GM23338 (cell line): ENCODE measurements at regions not wholly inside any gene's neighbourhood (a gene's known extent, or its start where the extent isn't known, plus 50 kb on each side); places are given as distances from the start of the nearest gene placed in this dataset.

ENCODE experiments used
- ATAC-seq: fragments of 200-7000 bp; cut with Tn5 transposase; 3 replicates; pipeline ENCODE4 v1.9.1; 2020
- DNase-seq: peaks from one replicate; pipeline ENCODE4 v3.0.0-alpha.2; 2015; ENCODE audit warnings: low spot score
- H2AFZ ChIP-seq: fragments of 200-600 bp; sonication (generic); 2 replicates; pipeline ENCODE4 v1.8.0; 2016; ENCODE audit warnings: antibody characterized with exemption, mild to moderate bottlenecking, moderate library complexity
- H3F3A ChIP-seq: fragments of 200-600 bp; sonication (generic); replicated peaks from 2 replicates; pipeline ENCODE4 v1.8.0; 2017; ENCODE audit warnings: antibody characterized with exemption, mixed run types, low read depth
- H3K27ac ChIP-seq: fragments of 200-600 bp; sonication (generic); 2 replicates; pipeline ENCODE4 v1.6.1; 2016; ENCODE audit warnings: low read depth
- H3K27me3 ChIP-seq: fragments of 200-600 bp; sonication (generic); 2 replicates; pipeline ENCODE4 v1.8.0; 2016; ENCODE audit warnings: mild to moderate bottlenecking, mixed run types, moderate library complexity; ENCODE audit not compliant: insufficient read depth
- H3K36me3 ChIP-seq: fragments of 200-600 bp; sonication (generic); 2 replicates; pipeline ENCODE4 v1.8.0; 2016; ENCODE audit warnings: mild to moderate bottlenecking; ENCODE audit not compliant: insufficient read depth
- H3K4me1 ChIP-seq: fragments of 200-600 bp; sonication (generic); 2 replicates; pipeline ENCODE4 v1.8.0; 2016; ENCODE audit warnings: mild to moderate bottlenecking, moderate library complexity; ENCODE audit not compliant: insufficient read depth
- H3K4me2 ChIP-seq: fragments of 200-600 bp; sonication (generic); 2 replicates; pipeline ENCODE4 v1.7.1; 2017; ENCODE audit warnings: mixed run types
- H3K4me3 ChIP-seq: fragments of 200-600 bp; sonication (generic); 2 replicates; pipeline ENCODE4 v1.6.1; 2016; ENCODE audit warnings: mixed run types
- H3K79me2 ChIP-seq: fragments of 200-600 bp; sonication (generic); replicated peaks from 2 replicates; pipeline ENCODE4 v1.8.0; 2017; ENCODE audit warnings: mild to moderate bottlenecking; ENCODE audit not compliant: insufficient read depth
- H3K9me2 ChIP-seq: fragments of 200-600 bp; sonication (generic); 2 replicates; pipeline ENCODE4 v1.8.0; 2017; ENCODE audit not compliant: insufficient read depth
- H4K20me1 ChIP-seq: fragments of 200-600 bp; sonication (generic); replicated peaks from 2 replicates; pipeline ENCODE4 v1.8.0; 2017; ENCODE audit warnings: mild to moderate bottlenecking; ENCODE audit not compliant: insufficient read depth
- H3K27ac Mint-ChIP-seq: 2 replicates; pipeline ENCODE4 v1.8.0; 2020; ENCODE audit warnings: inconsistent platforms, mild to moderate bottlenecking, moderate library complexity, mixed read lengths
- H3K27me3 Mint-ChIP-seq: 3 replicates; pipeline ENCODE4 v1.8.0; 2022; ENCODE audit warnings: low read depth, mild to moderate bottlenecking, moderate library complexity, mixed read lengths, inconsistent platforms; ENCODE audit not compliant: insufficient read depth, poor library complexity
- H3K36me3 Mint-ChIP-seq: 3 replicates; pipeline ENCODE4 v1.8.0; 2021; ENCODE audit warnings: low read depth, mild to moderate bottlenecking, inconsistent platforms, moderate library complexity, mixed read lengths
- H3K4me1 Mint-ChIP-seq: 3 replicates; pipeline ENCODE4 v1.8.0; 2020; ENCODE audit warnings: mild to moderate bottlenecking, inconsistent platforms, mixed read lengths
- H3K4me3 Mint-ChIP-seq: 3 replicates; pipeline ENCODE4 v1.8.0; 2021; ENCODE audit warnings: moderate library complexity, mild to moderate bottlenecking, inconsistent platforms, mixed read lengths
- H3K9me3 Mint-ChIP-seq: 3 replicates; pipeline ENCODE4 v1.8.0; 2020; ENCODE audit warnings: moderate library complexity, mild to moderate bottlenecking, inconsistent platforms, mixed read lengths
- CREB1 ChIP-seq: fragments of 250-450 bp; sonication (Bioruptor Pico); IDR thresholded peaks from 2 replicates; pipeline ENCODE4 v1.5.0; 2020; ENCODE audit warnings: low read depth, mild to moderate bottlenecking, moderate library complexity
- CTCF ChIP-seq, 2 experiments: fragments of 200-600 bp in 1 of 2; sonication (generic) in 1 of 2; conservative IDR thresholded peaks; 2 replicates each; pipeline versions ENCODE4 v1.5.1 to v1.6.1; 2016 to 2017; ENCODE audit warnings: antibody characterized with exemption in 2 of 2, low read depth in 2 of 2, mild to moderate bottlenecking in 2 of 2, moderate library complexity in 1 of 2
- EZH2 ChIP-seq: fragments of 200-600 bp; sonication (generic); IDR thresholded peaks from one replicate; pipeline ENCODE4 v1.8.0; 2017; ENCODE audit warnings: antibody characterized with exemption, mild to moderate bottlenecking, low read depth; ENCODE audit not compliant: unreplicated experiment
- NANOG ChIP-seq: IDR thresholded peaks from 2 replicates; pipeline ENCODE4 v1.6.1; 2016; ENCODE audit warnings: antibody characterized with exemption, borderline replicate concordance
- POLR2AphosphoS5 ChIP-seq: IDR thresholded peaks from 2 replicates; pipeline ENCODE4 v1.6.1; 2016; ENCODE audit warnings: antibody characterized with exemption, low read depth
- REST ChIP-seq: IDR thresholded peaks from one replicate; pipeline ENCODE4 v1.6.1; 2018; ENCODE audit warnings: antibody characterized with exemption; ENCODE audit not compliant: unreplicated experiment
- STAT1 ChIP-seq: IDR thresholded peaks from one replicate; pipeline ENCODE4 v1.6.1; 2016; ENCODE audit warnings: antibody characterized with exemption; ENCODE audit not compliant: unreplicated experiment
- ZNF114 ChIP-seq: fragments of 250-450 bp; sonication (Bioruptor Pico); IDR thresholded peaks from 2 replicates; pipeline ENCODE4 v1.5.0; 2020; ENCODE audit warnings: mild to moderate bottlenecking, moderate library complexity

GRCh38 chr2:59585655-59586054, 967.8 kb downstream of the BCL11A start:
- Histone ChIP-seq H4K20me1 (no peaks in the 10 kb centered on the region), H3K9me2 (no peaks in the 10 kb centered on the region), H3K4me2 (no peak overlapping the region), H2AFZ (peak overlapping the region; percentile 1; the same call in 1 of the 2 replicates), H3K79me2 (no peaks in the 10 kb centered on the region), H3K36me3 (no peaks in the 10 kb centered on the region), H3K4me1 (no peaks in the 10 kb centered on the region), H3K4me3 (no peak overlapping the region), H3F3A (no peaks in the 10 kb centered on the region), H3K27ac (no peak overlapping the region), H3K27me3 (no peaks in the 10 kb centered on the region)
- peak; percentile 63 for ATAC-seq
- no peak for TF ChIP-seq ZNF114 (CRISPR knock-in tag)
- no peak for TF ChIP-seq STAT1
- TF ChIP-seq NANOG, result no peak
- no peak for TF ChIP-seq REST
- H3K27me3 Mint-ChIP-seq, result no peaks in the 10 kb centered on the region
- H3K9me3 Mint-ChIP-seq, result no peaks in the 10 kb centered on the region
- no peak overlapping the region for H3K27ac Mint-ChIP-seq
- no peaks in the 10 kb centered on the region for H3K36me3 Mint-ChIP-seq
- H3K4me3 Mint-ChIP-seq, result no peak overlapping the region
- peaks cover 3% of the 10 kb centered on the region; the same call in 2 of the 3 replicates for H3K4me1 Mint-ChIP-seq
- no peak for DNase-seq

- Histone ChIP-seq H3K27ac (no peak overlapping the region), H3K4me2 (no peak overlapping the region), H4K20me1 (no peaks in the 10 kb centered on the region), H3K9me2 (no peaks in the 10 kb centered on the region), H3K79me2 (no peaks in the 10 kb centered on the region), H3K4me3 (no peak overlapping the region), H2AFZ (0 out of 2 replicates have a peak overlapping the region, but pooled peaks have one; percentile 1), H3K27me3 (no peaks in the 10 kb centered on the region), H3K36me3 (no peaks in the 10 kb centered on the region), H3K4me1 (no peaks in the 10 kb centered on the region), H3F3A (no peaks in the 10 kb centered on the region)
- peak; percentile 77 for DNase-seq
- Mint-ChIP-seq H3K27me3 (no peaks in the 10 kb centered on the region), H3K27ac (no peak overlapping the region), H3K4me3 (no peak overlapping the region), H3K4me1 (peaks cover 3% of the 10 kb centered on the region; the same call in 2 of the 3 replicates), H3K36me3 (no peaks in the 10 kb centered on the region), H3K9me3 (no peaks in the 10 kb centered on the region)
- peak; percentile 99 for ATAC-seq
- TF ChIP-seq POLR2AphosphoS5 (no peak), EZH2 (no peak), CTCF (conservative IDR thresholded peaks at IDR 0.05; ENCODE audit: low read depth in 2 of 2) (peak; percentile 81 to 85), STAT1 (no peak), CREB1 (CRISPR knock-in tag) (no peak), ZNF114 (CRISPR knock-in tag) (no peak), REST (no peak)
Observed at GRCh38 chr2:59584958-59585357, 968.5 kb downstream of the BCL11A start.
